ENCODE measurements at regions not wholly inside any gene's neighbourhood (a gene's known extent, or its start where the extent isn't known, plus 50 kb on each side); places are given as distances from the start of the nearest gene placed in this dataset.
A peak's percentile ranks its signal among the peaks of the same experiment; 100 is the strongest.
"Not testable (repeated sequence)": the region's sequence is repeated elsewhere in the genome, so short reads cannot be mapped to it uniquely, and the experiment has no call there.

GRCh38 chr5:100479079-100479688 lies 56.0 kb upstream of the FAM174A start:
- peak; percentile 35 for DNase-seq

- DNase-seq: no peak
Observed at GRCh38 chr5:100472091-100472490, 63.1 kb upstream of the FAM174A start.

GRCh38 chr5:100469767-100470166 lies 65.4 kb upstream of the FAM174A start:
- no peak for DNase-seq

GRCh38 chr5:100464418-100464817 lies 70.8 kb upstream of the FAM174A start:
- DNase-seq: no peak

- DNase-seq: no peak
Observed at GRCh38 chr5:100456615-100457014, 78.6 kb upstream of the FAM174A start.

GRCh38 chr5:100452126-100452525 lies 83.0 kb upstream of the FAM174A start:
- DNase-seq: no peak

GRCh38 chr5:100448111-100448528 lies 87.1 kb upstream of the FAM174A start:
- DNase-seq: no peak

- DNase-seq: no peak
Observed at GRCh38 chr5:100446879-100447430, 88.2 kb upstream of the FAM174A start.

- DNase-seq: no peak
Observed at GRCh38 chr5:100444961-100445360, 90.2 kb upstream of the FAM174A start.

- no peak for DNase-seq
Observed at GRCh38 chr5:100434815-100435214, 100.4 kb upstream of the FAM174A start.

- DNase-seq: no peak
Observed at GRCh38 chr5:100432741-100433140, 102.4 kb upstream of the FAM174A start.

GRCh38 chr5:100430268-100431195 lies 104.6 kb upstream of the FAM174A start:
- DNase-seq: peak; percentile 47

- no peak for DNase-seq
Observed at GRCh38 chr5:100424787-100425186, 110.4 kb upstream of the FAM174A start.

- no peak for DNase-seq
Observed at GRCh38 chr5:100424017-100424416, 111.2 kb upstream of the FAM174A start.

- DNase-seq: no peak
Observed at GRCh38 chr5:100423330-100423729, 111.8 kb upstream of the FAM174A start.

- no peak for DNase-seq
Observed at GRCh38 chr5:100421360-100421759, 113.8 kb upstream of the FAM174A start.

- no peak for DNase-seq
Observed at GRCh38 chr5:100418231-100418630, 116.9 kb upstream of the FAM174A start.

GRCh38 chr5:100409660-100410151 lies 125.5 kb upstream of the FAM174A start:
- DNase-seq: no peak

- no peak for DNase-seq
Observed at GRCh38 chr5:100407053-100407452, 128.1 kb upstream of the FAM174A start.

- no peak for DNase-seq
Observed at GRCh38 chr5:100406640-100407039, 128.5 kb upstream of the FAM174A start.

GRCh38 chr5:100402071-100402470 lies 133.1 kb upstream of the FAM174A start:
- DNase-seq: no peak

GRCh38 chr5:100401149-100401548 lies 134.0 kb upstream of the FAM174A start:
- DNase-seq: no peak

GRCh38 chr5:100398815-100399214 lies 136.4 kb upstream of the FAM174A start:
- not testable (repeated sequence) for DNase-seq

Measured in CD4-positive, alpha-beta T cell treated with Interleukin-17A for 1 hour (primary cell).